ENCODE measurements at regions not wholly inside any gene's neighbourhood (a gene's known extent, or its start where the extent isn't known, plus 50 kb on each side); places are given as distances from the start of the nearest gene placed in this dataset.

DNA sequence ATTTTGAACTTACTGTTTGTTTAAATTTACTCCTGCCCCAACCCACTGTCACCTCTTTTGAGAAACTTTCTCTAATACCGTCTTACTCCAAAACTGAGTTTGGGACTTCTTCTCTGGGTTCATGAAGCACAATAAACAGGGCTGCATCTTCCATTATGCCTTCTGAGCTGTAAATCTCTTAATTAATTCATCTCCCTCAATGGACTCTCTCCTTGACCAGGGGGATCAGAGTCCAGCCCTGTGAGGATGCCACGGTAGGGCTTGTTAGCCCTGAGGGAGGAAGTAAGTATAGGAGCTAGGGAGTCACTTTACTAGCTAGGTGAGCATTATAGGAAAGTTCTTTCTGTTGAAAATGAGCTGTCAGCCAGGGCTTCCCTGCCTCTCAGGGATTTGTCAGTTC is 299.3 kb upstream of the SATB1 start:
- DNase-seq (ENCODE audit: low read depth, low spot score) (no peak), FAIRE-seq (no peak)
- Histone ChIP-seq H3K9ac (ENCODE audit: control insufficient read depth, extremely low read depth, insufficient read depth, low read length) (no peak overlapping the region), H3K4me1 (ENCODE audit: control insufficient read depth, extremely low read depth, insufficient read depth, low read length) (no peaks in the 10 kb centered on the region), H3K4me2 (ENCODE audit: control insufficient read depth, extremely low read depth, insufficient read depth, low read depth, low read length) (no peak overlapping the region), H3K27ac (ENCODE audit: control insufficient read depth, insufficient read depth, low read length) (no peak overlapping the region), H3K9me1 (ENCODE audit: control insufficient read depth, extremely low read depth, insufficient read depth, low read length) (no peaks in the 10 kb centered on the region), H3K4me3 (ENCODE audit: control insufficient read depth in 2 of 3, extremely low read depth in 1 of 3, insufficient read depth in 2 of 3, low read depth in 1 of 3, low read length in 3 of 3) (no peak overlapping the region), H3K27me3 (ENCODE audit: control insufficient read depth, extremely low read depth, insufficient read depth, low read length) (no peaks in the 10 kb centered on the region), H2AFZ (ENCODE audit: control insufficient read depth, low read length) (no peak overlapping the region), H3K9me3 (ENCODE audit: control insufficient read depth, low read depth, low read length) (no peaks in the 10 kb centered on the region), H3K36me3 (ENCODE audit: control insufficient read depth in 2 of 2, extremely low read depth in 1 of 2, insufficient read depth in 2 of 2, low read length in 2 of 2) (no peaks in the 10 kb centered on the region), H3K79me2 (ENCODE audit: control insufficient read depth, insufficient read depth, low read length) (no peaks in the 10 kb centered on the region), H4K20me1 (ENCODE audit: control insufficient read depth, extremely low read depth, insufficient read depth, low read length) (no peaks in the 10 kb centered on the region)
- dilution Hi-C loops (cut with MboI; ENCODE audit: extremely low pct_ligation_motif_present, low sequenced_read_pairs): no loop called here
- TF ChIP-seq, protein P1, sequence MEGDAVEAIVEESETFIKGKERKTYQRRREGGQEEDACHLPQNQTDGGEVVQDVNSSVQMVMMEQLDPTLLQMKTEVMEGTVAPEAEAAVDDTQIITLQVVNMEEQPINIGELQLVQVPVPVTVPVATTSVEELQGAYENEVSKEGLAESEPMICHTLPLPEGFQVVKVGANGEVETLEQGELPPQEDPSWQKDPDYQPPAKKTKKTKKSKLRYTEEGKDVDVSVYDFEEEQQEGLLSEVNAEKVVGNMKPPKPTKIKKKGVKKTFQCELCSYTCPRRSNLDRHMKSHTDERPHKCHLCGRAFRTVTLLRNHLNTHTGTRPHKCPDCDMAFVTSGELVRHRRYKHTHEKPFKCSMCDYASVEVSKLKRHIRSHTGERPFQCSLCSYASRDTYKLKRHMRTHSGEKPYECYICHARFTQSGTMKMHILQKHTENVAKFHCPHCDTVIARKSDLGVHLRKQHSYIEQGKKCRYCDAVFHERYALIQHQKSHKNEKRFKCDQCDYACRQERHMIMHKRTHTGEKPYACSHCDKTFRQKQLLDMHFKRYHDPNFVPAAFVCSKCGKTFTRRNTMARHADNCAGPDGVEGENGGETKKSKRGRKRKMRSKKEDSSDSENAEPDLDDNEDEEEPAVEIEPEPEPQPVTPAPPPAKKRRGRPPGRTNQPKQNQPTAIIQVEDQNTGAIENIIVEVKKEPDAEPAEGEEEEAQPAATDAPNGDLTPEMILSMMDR (optimal IDR thresholded peaks at IDR 0.05 in 1 of 3, IDR thresholded peaks at IDR 0.05 in 1 of 3, conservative IDR thresholded peaks at IDR 0.05 in 1 of 3; ENCODE audit: extremely low read depth in 1 of 3, insufficient read depth in 2 of 3, low read length in 3 of 3): no peak
- no peak for TF ChIP-seq EZH2 (IDR thresholded peaks at IDR 0.05; ENCODE audit: low read length)

DNA sequence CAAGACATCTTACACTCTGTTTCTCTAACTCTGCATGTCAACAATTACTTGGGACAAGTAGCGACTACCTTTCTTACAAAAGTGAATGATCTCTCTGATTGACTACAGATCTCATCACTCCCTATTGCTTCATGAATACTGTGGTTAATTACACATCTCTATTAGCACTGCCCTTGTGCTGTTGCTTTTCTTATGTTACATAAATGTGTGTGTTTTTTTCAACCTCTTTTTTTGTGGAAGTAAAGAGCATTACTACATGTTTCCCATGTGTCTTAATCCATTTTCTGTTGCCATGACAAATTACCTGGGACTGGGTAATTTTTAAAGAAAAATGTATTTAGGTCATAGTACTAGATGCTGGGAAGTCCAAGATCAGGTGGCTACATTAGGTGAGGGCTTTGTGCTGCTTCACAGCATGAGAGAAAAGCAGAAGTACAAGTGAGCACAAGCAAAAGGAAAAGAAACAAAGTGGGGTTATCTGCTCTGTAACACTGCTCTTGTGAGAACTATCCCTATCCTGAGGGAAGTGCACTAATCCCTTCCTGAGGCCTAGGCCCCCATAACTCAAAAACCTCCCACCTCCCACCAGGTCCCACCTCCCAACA is 298.2 kb upstream of the SATB1 start:
- Histone ChIP-seq H3K36me3 (ENCODE audit: control insufficient read depth in 2 of 2, extremely low read depth in 1 of 2, insufficient read depth in 2 of 2, low read length in 2 of 2) (no peaks in the 10 kb centered on the region), H3K9me3 (ENCODE audit: control insufficient read depth, low read depth, low read length) (no peaks in the 10 kb centered on the region), H3K4me3 (ENCODE audit: control insufficient read depth in 2 of 3, extremely low read depth in 1 of 3, insufficient read depth in 2 of 3, low read depth in 1 of 3, low read length in 3 of 3) (no peak overlapping the region), H4K20me1 (ENCODE audit: control insufficient read depth, extremely low read depth, insufficient read depth, low read length) (no peaks in the 10 kb centered on the region), H3K79me2 (ENCODE audit: control insufficient read depth, insufficient read depth, low read length) (no peaks in the 10 kb centered on the region), H3K4me2 (ENCODE audit: control insufficient read depth, extremely low read depth, insufficient read depth, low read depth, low read length) (no peak overlapping the region), H3K27ac (ENCODE audit: control insufficient read depth, insufficient read depth, low read length) (no peak overlapping the region), H3K4me1 (ENCODE audit: control insufficient read depth, extremely low read depth, insufficient read depth, low read length) (no peaks in the 10 kb centered on the region), H3K9ac (ENCODE audit: control insufficient read depth, extremely low read depth, insufficient read depth, low read length) (no peak overlapping the region), H3K9me1 (ENCODE audit: control insufficient read depth, extremely low read depth, insufficient read depth, low read length) (no peaks in the 10 kb centered on the region), H3K27me3 (ENCODE audit: control insufficient read depth, extremely low read depth, insufficient read depth, low read length) (no peaks in the 10 kb centered on the region), H2AFZ (ENCODE audit: control insufficient read depth, low read length) (no peak overlapping the region)
- TF ChIP-seq, protein P1 (optimal IDR thresholded peaks at IDR 0.05 in 1 of 3, IDR thresholded peaks at IDR 0.05 in 1 of 3, conservative IDR thresholded peaks at IDR 0.05 in 1 of 3; ENCODE audit: extremely low read depth in 1 of 3, insufficient read depth in 2 of 3, low read length in 3 of 3): no peak
- no peak for TF ChIP-seq EZH2 (IDR thresholded peaks at IDR 0.05; ENCODE audit: low read length)
- DNase-seq (ENCODE audit: low read depth, low spot score) (no peak), FAIRE-seq (no peak)
- dilution Hi-C loops (cut with MboI; ENCODE audit: extremely low pct_ligation_motif_present, low sequenced_read_pairs): no loop called here

Measured in keratinocyte (primary cell).